ENCODE measurements at regions not wholly inside any gene's neighbourhood (a gene's known extent, or its start where the extent isn't known, plus 50 kb on each side); places are given as distances from the start of the nearest gene placed in this dataset.

DNA sequence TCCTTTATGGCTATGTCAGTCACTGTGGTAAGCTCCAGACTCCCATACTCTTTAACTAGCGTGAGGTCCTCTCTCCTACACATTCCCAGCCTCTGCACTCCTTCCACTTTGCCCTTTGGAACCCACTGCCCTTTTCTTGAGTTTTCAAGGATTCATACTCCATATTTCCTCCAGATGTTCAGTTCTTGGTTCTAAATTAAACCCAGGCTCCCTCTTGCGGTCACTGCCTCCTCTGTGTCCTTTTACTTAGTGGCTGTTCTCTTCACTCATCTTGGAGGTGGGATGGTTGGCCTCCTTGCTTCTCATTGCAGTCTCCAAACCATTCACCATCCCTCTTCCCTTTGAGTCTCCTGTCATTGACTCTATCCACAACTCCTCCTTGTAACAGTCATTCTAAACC is 208.1 kb downstream of the TGFB2 start:
- TF ChIP-seq, protein P1, sequence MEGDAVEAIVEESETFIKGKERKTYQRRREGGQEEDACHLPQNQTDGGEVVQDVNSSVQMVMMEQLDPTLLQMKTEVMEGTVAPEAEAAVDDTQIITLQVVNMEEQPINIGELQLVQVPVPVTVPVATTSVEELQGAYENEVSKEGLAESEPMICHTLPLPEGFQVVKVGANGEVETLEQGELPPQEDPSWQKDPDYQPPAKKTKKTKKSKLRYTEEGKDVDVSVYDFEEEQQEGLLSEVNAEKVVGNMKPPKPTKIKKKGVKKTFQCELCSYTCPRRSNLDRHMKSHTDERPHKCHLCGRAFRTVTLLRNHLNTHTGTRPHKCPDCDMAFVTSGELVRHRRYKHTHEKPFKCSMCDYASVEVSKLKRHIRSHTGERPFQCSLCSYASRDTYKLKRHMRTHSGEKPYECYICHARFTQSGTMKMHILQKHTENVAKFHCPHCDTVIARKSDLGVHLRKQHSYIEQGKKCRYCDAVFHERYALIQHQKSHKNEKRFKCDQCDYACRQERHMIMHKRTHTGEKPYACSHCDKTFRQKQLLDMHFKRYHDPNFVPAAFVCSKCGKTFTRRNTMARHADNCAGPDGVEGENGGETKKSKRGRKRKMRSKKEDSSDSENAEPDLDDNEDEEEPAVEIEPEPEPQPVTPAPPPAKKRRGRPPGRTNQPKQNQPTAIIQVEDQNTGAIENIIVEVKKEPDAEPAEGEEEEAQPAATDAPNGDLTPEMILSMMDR (IDR thresholded peaks at IDR 0.05; ENCODE audit: extremely low read depth, insufficient read depth, missing control alignments) = no peak
- DNase-seq (ENCODE audit: low spot score) = no peak
- in situ Hi-C loops (cut with MboI; ENCODE audit: low pct_unique_long_range_greater_than_20kb, low sequenced_read_pairs, unreplicated experiment) = no loop called here

DNA sequence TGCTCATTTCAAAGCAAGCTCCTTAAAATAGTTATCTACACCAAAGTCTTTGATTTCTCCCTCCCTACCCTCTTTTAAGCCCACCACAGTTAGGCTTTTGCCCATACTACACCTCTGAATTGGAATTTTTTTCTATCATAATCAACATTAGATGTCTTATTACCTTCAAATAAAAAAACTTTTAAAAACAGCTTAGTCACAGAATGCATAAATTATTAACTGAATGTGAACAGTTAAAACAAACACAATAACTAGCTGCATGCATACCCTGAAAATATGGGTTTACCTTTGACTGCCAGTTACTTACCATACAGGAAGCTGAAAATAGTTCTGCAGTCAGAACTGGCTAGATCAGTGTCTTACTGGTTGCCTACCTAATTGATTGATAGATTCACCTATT is 210.9 kb downstream of the TGFB2 start:
- in situ Hi-C loops (cut with MboI; ENCODE audit: low pct_unique_long_range_greater_than_20kb, low sequenced_read_pairs, unreplicated experiment) = no loop called here
- no peak for DNase-seq (ENCODE audit: low spot score)
- TF ChIP-seq, protein P1 (IDR thresholded peaks at IDR 0.05; ENCODE audit: extremely low read depth, insufficient read depth, missing control alignments) = no peak

DNA sequence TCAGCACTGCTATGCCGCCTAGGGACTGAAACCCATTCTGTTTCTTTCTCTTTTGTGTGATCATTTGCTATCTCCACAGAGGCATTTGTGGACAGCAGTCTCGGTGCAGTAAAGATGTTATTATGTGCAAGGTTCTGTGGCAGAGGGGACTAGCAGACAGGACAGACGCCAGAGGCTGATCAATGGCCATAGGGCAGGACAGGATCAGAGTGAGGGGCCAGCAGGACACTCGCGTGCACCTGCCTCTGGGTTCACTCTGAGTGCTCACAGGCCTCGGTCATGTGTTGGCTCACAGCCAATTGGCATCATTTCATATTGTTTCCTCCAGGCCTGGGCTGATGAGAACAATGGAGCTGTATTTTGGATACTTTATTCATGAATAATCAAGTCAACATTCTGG is 212.6 kb downstream of the TGFB2 start:
- no peak for DNase-seq (ENCODE audit: low spot score)
- TF ChIP-seq, protein P1 (IDR thresholded peaks at IDR 0.05; ENCODE audit: extremely low read depth, insufficient read depth, missing control alignments) = no peak
- in situ Hi-C loops (cut with MboI; ENCODE audit: low pct_unique_long_range_greater_than_20kb, low sequenced_read_pairs, unreplicated experiment) = no loop called here

DNA sequence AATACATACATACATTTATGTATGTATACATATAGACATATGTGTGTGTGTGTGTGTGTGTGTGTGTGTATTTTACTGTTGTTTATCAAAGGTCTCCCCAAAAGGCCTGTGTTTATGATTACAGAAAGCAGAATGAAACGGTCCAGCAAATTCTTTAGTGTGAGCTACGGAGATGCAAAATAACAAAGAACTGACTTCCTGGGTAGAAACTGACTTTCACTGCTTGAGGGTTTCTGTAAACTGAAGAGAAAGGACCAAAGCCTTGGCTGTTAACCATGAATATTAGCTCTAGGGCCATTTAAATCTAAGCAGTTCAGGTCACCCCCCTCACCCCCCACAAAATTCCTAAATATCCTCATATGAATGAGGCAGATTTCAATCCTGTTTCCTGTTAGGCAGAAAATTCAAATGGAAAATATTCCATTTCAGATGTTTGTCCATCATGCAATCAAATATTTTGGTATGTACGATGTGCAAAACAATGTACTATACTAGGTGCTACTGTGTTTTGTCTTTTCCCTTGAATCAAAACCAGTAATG is 213.2 kb downstream of the TGFB2 start:
- in situ Hi-C loops (cut with MboI; ENCODE audit: low pct_unique_long_range_greater_than_20kb, low sequenced_read_pairs, unreplicated experiment) = no loop called here
- no peak for DNase-seq (ENCODE audit: low spot score)
- TF ChIP-seq, protein P1 (IDR thresholded peaks at IDR 0.05; ENCODE audit: extremely low read depth, insufficient read depth, missing control alignments) = no peak

DNA sequence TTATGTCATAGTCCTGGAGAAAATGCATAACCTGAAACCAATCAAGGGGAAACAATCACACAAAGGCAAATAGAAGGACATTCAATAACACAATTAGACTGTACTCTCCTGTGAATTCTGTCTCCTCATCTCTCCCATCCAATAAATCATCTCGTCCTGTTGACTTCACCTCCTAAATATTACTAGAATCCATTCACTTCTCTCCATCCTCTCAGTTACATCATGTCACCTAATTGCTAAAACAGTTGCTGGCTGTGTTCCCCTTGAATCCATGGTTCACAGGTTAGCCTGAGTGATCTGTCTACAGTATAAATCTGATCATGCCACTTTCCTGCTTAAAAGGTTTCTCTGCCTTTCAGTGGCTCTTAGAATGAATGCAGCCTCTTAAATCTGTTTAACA is 220.2 kb downstream of the TGFB2 start:
- DNase-seq (ENCODE audit: low spot score) = no peak
- in situ Hi-C loops (cut with MboI; ENCODE audit: low pct_unique_long_range_greater_than_20kb, low sequenced_read_pairs, unreplicated experiment) = no loop called here
- TF ChIP-seq, protein P1 (IDR thresholded peaks at IDR 0.05; ENCODE audit: extremely low read depth, insufficient read depth, missing control alignments) = no peak

DNA sequence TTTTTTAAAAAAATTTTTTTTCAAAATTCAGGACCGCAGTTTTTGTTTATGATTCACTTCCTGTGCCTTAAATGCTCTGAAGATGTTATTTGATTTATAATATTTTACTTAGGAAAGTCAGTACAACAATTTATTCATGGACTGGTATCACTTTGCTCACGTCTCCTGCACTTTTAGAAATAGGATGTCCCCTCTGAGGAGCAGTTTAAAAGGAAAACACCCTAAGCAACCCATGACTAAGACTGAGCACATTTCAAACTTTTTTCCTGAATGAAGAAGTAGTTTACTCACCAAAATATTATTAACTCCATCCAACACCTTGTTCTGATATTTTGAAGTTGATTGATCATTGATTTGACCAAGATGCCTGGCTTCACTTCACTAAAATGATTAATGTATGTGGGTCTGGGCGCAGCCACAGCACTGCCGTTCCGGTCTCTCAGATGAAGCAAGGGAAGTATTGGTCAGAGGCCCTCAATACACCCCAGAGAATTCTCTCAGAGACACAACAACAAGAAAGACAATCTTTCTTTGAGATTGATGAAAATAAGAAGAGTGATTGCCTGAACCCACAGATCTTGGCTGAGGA is 223.9 kb downstream of the TGFB2 start:
- in situ Hi-C loops (cut with MboI; ENCODE audit: low pct_unique_long_range_greater_than_20kb, low sequenced_read_pairs, unreplicated experiment) = no loop called here
- DNase-seq (ENCODE audit: low spot score) = no peak
- TF ChIP-seq, protein P1 (IDR thresholded peaks at IDR 0.05; ENCODE audit: extremely low read depth, insufficient read depth, missing control alignments) = no peak
